NB4 (cell line): ENCODE measurements at regions not wholly inside any gene's neighbourhood (a gene's known extent, or its start where the extent isn't known, plus 50 kb on each side); places are given as distances from the start of the nearest gene placed in this dataset.

ENCODE experiments used
- DNase-seq: peaks from one replicate; pipeline ENCODE4 v3.0.0; 2010; ENCODE audit warnings: low read depth
- H3K4me3 ChIP-seq: one replicate; pipeline ENCODE4 v1.5.1; 2011; ENCODE audit warnings: mild to moderate bottlenecking, low read depth, low read length, moderate library complexity
- MAX ChIP-seq: IDR thresholded peaks from 2 replicates; pipeline ENCODE4 v1.6.1; 2011; ENCODE audit warnings: low read depth, low read length
- MYC ChIP-seq: IDR thresholded peaks from 2 replicates; pipeline ENCODE4 v1.6.1; 2011; ENCODE audit warnings: low read depth, low read length
- POLR2A ChIP-seq: IDR thresholded peaks from 2 replicates; pipeline ENCODE4 v1.6.1; 2011; ENCODE audit warnings: mild to moderate bottlenecking; ENCODE audit not compliant: insufficient read length; ENCODE audit errors: extremely low read depth
- TF ChIP-seq, protein P1 (sequence below): IDR thresholded peaks from one replicate; pipeline ENCODE4 v1.5.1; 2012; ENCODE audit warnings: low read depth, low read length

DNA sequence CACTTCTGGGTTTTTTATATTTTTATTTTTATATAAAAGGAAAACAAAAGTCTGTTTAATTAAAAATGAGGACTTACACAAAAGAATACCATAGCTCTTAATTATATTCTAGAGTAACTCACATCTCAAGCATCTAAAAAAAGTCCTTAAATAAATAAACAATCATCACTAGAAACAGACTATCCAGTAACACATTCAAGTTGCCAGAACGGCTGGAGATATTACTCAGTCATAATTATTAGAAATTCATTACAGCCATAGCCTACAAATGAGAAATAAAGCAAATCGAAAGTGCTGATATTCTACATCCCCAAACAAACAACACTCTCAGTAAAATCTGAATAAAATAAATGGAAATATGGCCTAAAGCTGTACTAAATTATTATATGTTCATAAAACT, 182.5 kb upstream of the C11orf58 start:
- TF ChIP-seq MAX (no peak), POLR2A (no peak), MYC (no peak)
- TF ChIP-seq, protein P1, sequence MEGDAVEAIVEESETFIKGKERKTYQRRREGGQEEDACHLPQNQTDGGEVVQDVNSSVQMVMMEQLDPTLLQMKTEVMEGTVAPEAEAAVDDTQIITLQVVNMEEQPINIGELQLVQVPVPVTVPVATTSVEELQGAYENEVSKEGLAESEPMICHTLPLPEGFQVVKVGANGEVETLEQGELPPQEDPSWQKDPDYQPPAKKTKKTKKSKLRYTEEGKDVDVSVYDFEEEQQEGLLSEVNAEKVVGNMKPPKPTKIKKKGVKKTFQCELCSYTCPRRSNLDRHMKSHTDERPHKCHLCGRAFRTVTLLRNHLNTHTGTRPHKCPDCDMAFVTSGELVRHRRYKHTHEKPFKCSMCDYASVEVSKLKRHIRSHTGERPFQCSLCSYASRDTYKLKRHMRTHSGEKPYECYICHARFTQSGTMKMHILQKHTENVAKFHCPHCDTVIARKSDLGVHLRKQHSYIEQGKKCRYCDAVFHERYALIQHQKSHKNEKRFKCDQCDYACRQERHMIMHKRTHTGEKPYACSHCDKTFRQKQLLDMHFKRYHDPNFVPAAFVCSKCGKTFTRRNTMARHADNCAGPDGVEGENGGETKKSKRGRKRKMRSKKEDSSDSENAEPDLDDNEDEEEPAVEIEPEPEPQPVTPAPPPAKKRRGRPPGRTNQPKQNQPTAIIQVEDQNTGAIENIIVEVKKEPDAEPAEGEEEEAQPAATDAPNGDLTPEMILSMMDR: no peak
- no peak overlapping the region for H3K4me3 ChIP-seq
- no peak for DNase-seq

DNA sequence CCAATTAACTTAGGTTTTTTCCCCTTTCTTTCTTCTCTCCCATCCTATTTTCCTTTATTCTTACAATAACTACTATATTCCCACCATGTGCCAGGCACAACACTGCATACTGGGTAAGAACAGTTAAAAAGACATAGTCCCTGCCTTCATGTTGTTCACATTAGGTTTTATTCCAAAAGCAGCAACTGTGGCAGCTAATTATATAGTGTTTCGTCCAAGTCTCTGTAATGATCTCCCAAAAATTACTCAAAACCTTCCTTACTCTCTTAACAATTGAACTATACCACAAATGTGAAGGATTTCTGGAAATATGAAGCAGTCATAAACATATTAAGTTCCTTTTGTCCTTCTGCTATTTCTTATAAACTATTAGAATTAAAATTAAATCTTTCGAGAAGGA, 184.1 kb upstream of the C11orf58 start:
- H3K4me3 ChIP-seq: no peak overlapping the region
- no peak for DNase-seq
- TF ChIP-seq POLR2A: no peak

- H3K4me3 ChIP-seq: no peak overlapping the region
Measured at GRCh38 chr11:16547879-16548278, 190.6 kb upstream of the C11orf58 start.

DNA sequence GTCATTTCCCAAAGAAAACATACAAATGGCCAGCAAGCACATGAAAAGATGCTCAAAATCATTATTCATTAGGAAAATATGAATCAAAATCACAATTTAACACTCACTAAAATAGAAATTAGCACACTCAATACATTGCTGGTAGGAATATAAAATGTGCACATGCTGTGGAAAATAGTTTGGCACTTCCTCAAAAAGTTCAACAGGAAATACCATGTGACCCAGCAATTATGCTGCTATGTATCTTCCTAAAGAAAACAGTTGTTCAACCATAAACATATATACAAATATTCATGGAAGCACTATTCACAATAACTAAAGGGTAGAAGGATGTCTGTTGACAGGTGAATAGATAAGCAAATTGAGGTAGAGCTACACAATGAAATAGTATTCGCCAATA, 187.3 kb upstream of the SOX6 start:
- H3K4me3 ChIP-seq: no peak overlapping the region
- TF ChIP-seq POLR2A: no peak
- TF ChIP-seq, protein P1: no peak
- TF ChIP-seq MYC: no peak
- TF ChIP-seq MAX: no peak
- DNase-seq: no peak

More at GRCh38 chr11:16547879-16548278, 190.6 kb upstream of the C11orf58 start:
- TF ChIP-seq MYC (no peak), POLR2A (no peak), MAX (no peak)
- TF ChIP-seq, protein P1: no peak
- DNase-seq: no peak

DNA sequence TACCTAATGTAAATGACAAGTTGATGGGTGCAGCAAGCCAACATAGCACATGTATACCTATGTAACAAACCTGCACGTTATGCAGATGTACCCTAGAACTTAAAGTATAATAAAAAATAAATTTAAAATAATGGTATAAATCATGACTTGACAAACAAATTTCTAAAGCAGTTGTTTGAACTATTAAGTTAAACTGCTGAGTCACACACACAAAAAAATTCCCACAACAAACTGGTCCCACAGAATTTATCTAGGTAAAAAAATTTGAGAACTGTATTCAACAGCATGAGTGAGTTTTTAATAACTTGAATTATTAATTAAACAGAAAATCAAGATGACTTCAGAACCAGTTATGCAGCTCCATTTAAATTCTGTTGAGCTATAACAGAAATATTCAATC, 186.0 kb upstream of the SOX6 start:
- H3K4me3 ChIP-seq: no peak overlapping the region
- TF ChIP-seq POLR2A (no peak), MYC (no peak), MAX (no peak)
- TF ChIP-seq, protein P1: no peak
- DNase-seq: no peak

DNA sequence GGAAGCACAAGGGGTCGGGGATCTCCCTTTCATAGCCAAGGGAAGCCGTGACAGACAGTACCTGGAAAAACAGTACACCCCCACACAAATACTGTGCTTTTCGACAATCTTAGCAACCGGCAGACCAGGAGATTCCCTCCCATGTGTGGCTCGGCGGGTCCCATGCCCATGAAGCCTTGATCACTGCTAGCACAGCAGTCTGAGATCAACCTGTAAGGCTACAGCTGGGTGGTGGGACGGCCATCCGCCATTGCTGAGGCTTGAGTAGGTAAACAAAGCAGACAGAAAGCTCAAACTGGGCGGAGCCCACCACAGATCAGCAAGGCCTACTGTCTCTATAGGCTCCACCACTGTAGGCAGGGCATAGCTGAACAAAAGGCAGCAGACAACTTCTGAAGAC, 180.2 kb upstream of the SOX6 start:
- no peak overlapping the region for H3K4me3 ChIP-seq
- TF ChIP-seq POLR2A: no peak
- TF ChIP-seq, protein P1: no peak
- no peak for TF ChIP-seq MAX
- TF ChIP-seq MYC: no peak
- no peak for DNase-seq
